Glomerular endothelial cell (primary cell): ENCODE measurements at regions not wholly inside any gene's neighbourhood (a gene's known extent, or its start where the extent isn't known, plus 50 kb on each side); places are given as distances from the start of the nearest gene placed in this dataset.

Experiments
- DNase-seq: peaks from one replicate; pipeline ENCODE4 v3.0.0-alpha.2; 2011; ENCODE audit warnings: low read depth, low spot score; ENCODE audit errors: extremely low read depth

DNA sequence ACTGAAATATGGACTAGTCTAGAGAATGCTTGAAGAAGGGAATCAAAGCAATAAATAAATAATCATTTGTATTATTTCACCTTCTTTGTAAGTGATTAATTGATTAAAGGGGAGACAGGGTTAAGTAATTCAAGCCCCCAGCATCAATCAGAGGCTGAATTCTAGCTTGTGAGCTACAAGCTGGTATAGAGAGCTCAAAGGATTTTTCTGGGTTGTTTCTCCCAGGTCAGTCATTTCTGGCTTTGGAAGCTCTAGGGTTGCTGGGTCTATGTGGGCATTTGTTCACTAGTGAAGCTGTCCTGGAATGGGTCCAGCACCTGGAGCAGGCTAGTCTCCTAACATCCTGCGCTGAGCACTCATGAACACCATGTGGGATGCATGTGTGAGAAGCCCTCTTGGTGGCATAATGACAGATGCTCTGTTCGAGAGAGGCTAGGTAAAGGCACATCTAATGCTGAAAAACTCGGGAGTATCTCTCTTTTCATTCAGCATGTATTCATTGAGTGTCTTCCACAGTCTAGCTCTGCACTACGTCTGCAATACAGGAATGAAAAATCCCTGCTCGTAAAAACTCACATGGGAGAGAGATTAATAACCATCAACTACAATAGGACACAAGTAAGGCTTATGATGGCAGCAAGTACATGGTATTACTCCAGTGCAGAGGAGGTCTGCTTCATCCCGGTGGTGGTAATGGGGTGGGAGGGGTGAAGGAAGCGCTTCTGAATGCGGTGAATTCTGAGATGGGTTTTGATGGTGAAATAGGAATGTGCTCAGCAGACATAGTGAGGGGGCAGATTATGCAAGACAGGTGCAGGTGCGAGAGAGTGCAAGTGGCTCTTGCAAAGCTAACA, 68.0 kb upstream of the NRP1 start:
- no peak for DNase-seq

DNA sequence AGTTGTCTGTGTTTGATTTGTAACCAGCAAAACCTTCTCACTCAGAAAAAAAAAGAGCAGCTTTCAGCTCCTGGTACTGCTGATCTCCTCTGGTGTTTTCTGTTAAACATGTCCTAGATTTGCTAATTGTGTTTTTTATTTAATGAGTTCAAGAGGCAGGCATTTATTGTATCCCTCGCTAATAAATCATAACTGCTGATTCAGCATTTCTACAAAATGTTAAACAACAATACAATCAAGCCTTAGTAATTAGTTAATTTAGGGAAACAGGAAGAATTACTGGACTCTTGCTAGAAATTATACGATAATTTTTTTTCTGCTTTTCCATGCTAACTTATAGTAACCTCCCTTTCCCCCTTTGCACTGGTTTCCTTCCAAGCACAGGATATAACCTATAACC, 66.8 kb upstream of the NRP1 start:
- no peak for DNase-seq

DNA sequence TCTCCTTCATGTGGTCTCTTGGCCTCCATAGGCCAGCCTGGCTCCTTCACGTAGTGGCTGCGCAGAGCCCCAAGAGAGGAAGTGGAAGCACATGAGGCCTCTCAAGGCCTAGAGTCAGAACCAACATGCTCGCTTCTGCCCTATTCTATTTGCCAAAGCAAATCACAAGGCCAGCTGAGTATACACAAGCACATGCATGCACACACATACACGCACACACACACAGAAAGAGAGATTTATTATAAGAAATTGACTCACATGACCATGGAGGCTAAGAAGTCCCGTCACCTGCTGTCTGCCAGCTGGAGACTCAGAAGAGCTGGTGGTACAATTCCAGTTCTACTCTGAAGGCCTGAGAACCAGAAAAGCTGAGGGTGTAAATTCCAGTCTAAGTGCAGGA, 64.3 kb upstream of the NRP1 start:
- DNase-seq = no peak

DNA sequence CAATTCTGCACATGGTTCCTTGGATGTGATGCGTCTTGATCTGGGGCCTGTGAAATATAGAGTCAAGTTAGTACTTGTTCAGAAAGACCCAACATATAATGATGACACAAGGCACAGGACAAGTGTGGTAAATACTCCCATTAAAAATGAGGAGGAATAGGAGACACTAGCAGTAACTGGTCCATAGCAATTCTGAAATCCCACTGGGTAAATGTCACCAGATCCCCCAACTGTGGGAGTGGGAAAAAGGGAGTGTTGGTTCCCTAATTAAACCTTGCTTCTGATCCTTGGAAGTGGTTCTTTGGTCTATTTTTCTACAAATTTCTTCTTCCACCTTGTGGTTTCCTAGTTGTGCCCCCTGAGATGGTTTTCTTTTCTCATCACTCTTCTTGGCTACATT, 62.5 kb upstream of the NRP1 start:
- DNase-seq = no peak

DNA sequence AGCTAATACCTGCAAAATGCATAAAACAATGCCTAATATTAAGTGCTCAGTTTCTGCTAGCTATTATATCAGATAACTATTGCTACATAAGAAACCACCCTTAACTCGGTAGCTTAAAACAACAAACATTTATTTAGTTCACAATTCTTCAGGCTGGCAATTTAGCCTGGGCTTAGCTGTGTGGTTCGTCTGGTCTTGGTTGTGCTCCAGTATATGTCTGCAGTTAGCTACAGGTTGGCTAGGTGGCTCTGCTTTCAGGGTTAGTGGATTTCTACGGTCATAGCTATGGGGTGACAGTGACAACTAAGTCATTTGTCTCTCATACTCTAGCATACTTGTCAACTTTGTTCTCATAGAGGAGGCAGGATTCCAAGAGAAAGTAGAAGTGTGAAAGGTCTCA, 61.8 kb upstream of the NRP1 start:
- no peak for DNase-seq

DNA sequence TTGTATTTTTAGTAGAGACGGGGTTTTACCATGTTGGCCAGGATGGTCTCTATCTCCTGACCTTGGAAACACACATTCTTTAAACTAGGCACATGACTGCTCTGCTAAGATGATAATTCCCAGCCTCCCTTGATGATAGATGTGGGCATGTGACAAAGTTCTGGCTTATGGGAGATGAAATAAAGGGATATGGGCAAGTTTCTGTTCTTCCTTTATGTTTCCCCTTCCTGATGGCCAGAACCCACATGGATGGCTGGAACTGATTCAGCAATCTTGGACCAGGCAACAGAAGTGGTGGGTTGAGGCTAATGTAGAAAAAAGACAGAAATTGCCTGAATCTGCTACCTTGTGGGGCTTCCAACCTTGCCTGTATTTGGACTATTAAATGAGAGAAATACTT, 60.7 kb upstream of the NRP1 start:
- DNase-seq = no peak

DNA sequence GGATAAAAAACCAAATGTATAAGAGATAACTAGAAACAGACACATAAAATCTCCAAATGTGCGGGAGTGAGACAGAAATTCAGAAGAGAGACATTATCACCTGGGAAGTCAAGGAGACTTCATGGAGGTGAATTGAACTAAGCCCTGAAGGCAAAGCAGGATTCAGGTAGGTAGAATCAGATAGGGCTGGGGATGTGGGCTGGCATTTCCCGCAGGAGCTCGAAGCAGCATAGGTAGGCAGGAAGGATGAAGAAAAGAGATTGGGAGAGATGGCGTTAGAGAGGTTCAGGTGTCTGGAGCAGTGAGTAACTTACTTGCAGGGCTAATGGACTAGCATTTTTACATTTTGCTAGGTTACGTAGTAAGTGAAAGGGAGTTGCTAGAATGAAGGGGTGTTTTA, 58.2 kb upstream of the NRP1 start:
- no peak for DNase-seq

DNA sequence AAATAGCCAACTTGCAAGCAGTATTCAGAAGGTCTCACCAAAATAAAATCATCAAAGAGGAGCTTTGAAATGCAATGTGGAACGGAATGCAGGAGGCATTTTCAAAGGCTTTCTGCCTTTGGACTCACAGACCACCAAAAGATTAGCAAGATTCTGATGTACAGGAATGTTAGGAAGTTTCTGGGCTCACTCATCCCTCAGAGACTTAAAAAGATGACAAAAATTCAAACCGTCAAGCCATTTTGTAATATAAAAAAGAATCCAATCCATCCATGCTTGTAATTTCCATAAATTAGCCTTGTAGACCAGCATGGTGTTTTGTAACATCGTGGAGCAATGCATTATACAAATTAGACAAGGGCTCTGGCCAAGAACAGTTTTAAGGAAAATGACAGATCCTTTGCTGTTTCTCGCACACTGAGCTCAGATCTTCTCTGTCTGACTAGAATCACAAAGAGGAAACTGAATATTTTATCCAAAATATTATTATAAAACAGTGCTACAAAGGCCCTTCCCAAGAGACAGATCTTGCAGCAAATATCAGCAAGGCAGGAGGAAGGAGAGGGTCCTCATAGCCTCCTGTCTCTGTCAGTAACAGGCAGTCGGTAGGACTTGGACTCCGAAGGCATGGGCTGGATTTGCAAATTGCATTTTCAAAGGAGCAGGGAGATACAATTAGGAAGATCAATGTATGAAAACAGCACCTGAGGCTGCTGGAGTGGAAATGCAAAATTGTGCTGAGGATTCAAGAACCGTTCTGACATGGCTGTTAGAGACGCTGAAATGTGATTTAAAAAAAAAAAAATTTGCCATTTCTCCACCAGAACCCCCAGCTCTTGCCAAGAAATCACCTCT, 57.4 kb upstream of the NRP1 start:
- DNase-seq = no peak

DNA sequence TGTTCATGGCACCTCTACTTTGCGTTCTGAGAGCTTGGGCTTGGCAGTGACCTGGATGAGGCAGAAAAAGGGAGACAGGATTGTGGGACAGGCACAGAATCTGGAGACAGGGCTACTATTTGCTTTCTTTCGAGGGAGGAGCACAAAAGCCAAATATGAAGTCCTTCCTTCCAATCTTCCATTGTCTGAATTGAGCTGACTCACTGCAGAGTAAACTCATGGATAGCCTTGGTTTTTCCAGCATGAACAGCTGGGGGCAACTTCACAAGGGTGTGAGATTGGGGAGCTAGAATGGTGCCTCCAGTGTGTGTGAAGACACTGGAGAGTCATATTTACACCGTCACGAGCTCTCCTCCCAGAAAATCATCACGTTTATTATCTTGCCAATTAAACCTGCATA, 55.6 kb upstream of the NRP1 start:
- DNase-seq = no peak

DNA sequence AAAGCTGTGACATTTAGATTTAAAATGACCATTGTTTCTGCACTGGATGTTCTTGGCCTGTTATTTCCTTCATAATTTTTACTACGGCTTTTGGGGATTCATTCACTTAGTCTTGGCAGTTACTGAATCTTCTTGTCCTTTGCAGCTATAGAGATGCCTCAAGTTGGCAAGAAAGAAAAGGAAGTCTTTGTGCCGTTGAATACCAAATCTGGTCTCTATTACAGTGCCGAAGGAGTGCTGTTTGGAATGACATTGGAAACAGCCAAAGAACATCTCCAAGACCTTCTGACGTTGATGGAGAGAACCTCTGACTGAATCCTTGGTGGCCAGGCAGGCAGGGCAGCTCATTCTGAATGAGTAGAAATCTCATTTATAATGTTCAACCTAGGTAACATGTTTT, 54.3 kb upstream of the NRP1 start:
- no peak for DNase-seq

DNA sequence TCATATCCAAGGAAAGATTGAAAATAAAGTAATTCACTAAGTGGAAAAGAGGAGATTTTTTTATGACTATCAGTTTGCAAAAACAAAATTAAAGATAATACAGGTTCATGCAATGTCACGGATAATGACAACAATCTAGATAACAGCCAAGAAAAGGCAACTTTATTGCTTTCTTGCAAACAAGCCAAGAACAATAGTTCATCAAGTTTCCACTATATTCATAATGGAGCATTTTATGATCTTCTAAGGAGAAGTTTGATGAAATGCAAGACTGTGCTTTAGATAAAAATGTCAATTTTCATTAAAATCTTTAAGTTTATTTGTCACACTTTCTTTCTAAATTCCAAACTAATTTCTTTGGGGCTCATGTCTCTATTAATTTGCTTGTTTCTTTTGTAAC, 53.9 kb upstream of the NRP1 start:
- no peak for DNase-seq

DNA sequence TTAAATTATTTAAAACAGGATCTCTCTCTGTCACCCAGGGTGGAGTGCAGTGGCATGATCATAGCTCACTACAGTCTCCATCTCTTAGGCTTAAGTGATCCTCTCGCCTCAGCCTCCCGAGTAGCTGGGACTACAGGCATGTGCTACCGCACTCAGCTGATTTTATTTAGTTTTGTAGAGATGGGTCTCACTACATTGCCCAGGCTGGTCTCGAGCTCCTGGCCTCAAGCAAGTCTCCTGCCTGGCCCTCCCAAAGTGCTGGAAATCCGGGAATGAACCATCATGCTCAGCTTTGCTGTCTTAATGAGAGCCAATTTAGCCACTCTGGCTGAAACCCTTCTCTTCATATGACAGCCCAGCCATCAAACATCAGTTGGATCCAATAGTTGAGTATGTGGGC, 53.3 kb upstream of the NRP1 start:
- no peak for DNase-seq

DNA sequence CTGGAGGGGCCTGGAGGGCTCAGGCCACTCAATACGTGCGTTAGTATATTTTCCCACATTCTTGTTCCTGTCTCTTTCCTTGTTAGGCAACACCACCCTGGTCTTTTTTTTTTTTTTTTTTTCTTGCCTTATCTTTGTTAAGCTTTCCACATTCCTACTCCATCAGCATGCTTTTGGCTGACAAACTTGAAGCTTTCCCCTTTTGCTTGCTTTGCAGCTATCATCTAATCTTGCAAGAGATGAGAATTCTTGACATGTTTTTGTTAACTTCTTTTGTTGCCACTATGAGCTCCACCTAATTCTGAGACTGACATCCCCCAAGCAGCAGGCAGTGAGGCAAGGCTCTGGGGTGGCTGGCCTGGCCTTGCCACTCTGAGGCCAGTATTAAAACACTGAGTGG, 52.5 kb upstream of the NRP1 start:
- no peak for DNase-seq

DNA sequence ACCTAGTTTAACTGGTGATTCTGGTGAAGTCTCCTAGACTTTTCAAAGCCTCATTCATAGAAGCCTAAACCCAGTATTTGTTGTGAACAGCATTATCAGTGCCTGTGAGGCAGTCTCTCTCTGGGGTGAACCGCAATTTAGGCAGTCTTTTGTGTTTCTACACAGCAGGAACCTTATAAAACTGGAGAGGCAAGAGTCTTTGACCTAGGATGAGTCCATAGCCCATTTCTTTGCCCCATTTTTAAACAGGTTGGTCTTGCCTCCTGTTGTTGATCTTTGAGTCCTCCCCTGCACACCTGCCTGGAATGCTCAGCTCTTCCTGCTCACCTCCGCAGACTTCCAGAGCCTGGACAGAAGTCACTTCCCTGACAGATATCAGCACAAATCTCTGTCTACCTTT, 51.2 kb upstream of the NRP1 start:
- no peak for DNase-seq

DNA sequence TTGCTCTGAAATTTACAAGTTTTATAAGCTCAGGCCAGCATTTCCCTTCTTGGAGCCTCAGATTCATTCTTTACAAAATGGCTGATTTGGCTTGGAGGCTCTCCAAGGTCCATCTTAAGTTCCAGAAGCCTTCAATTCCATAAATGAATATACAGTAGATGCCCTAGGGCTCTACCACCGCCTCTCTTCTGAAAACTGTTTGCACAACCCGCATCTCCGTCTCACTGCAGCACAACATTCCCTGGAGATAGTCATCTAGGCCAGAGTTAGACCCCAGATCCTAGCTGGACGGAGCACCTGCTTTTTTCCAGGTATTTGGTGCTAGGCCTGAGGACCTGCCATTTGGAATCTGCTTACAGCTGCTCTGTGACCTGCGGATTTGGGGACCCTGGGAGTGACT, 50.5 kb upstream of the NRP1 start:
- DNase-seq = no peak
